Activated CD4-positive, alpha-beta memory T cell treated with anti-CD3 and anti-CD28 coated beads, Interleukin-2, amount 10 ng/mL, durations not matched to agents 7 days and 5 days (primary cell): ENCODE measurements at regions not wholly inside any gene's neighbourhood (a gene's known extent, or its start where the extent isn't known, plus 50 kb on each side); places are given as distances from the start of the nearest gene placed in this dataset.

Source experiments
- CTCF ChIA-PET: fragments of 350-600 bp; sonication (Branson Sonifier 250); formaldehyde crosslinking; loops from one replicate; lab custom pipeline; 2021; ENCODE audit warnings: antibody characterized with exemption, inconsistent platforms; lab: Charles Lee
- POLR2A ChIA-PET: fragments of 350-600 bp; sonication (Branson Sonifier 250); formaldehyde crosslinking; loops from one replicate; lab custom pipeline; 2021; ENCODE audit warnings: antibody characterized with exemption; lab: Charles Lee
- DNase-seq: peaks from one replicate; pipeline ENCODE4 v3.0.0-alpha.2; 2020
- H3K27ac Mint-ChIP-seq: one replicate; pipeline ENCODE4 v1.8.0; 2021; ENCODE audit warnings: mild to moderate bottlenecking, mixed read lengths
- H3K27me3 Mint-ChIP-seq: one replicate; pipeline ENCODE4 v1.8.0; 2021; ENCODE audit warnings: mixed read lengths
- H3K36me3 Mint-ChIP-seq: one replicate; pipeline ENCODE4 v1.8.0; 2021; ENCODE audit warnings: low read depth, mixed read lengths
- H3K4me1 Mint-ChIP-seq: one replicate; pipeline ENCODE4 v1.8.0; 2021; ENCODE audit warnings: mixed read lengths
- H3K4me3 Mint-ChIP-seq: one replicate; pipeline ENCODE4 v1.8.0; 2021; ENCODE audit warnings: mild to moderate bottlenecking, mixed read lengths
- H3K9me3 Mint-ChIP-seq: one replicate; pipeline ENCODE4 v1.8.0; 2021; ENCODE audit warnings: mixed read lengths

- Mint-ChIP-seq H3K4me3 (no peak overlapping the region), H3K27me3 (peaks cover 10% of the 10 kb centered on the region), H3K9me3 (no peaks in the 10 kb centered on the region), H3K27ac (no peak overlapping the region), H3K36me3 (no peaks in the 10 kb centered on the region), H3K4me1 (no peaks in the 10 kb centered on the region)
- DNase-seq: no peak
- CTCF ChIA-PET: no interaction called here
- POLR2A ChIA-PET: no interaction called here
Measured at GRCh38 chr10:113427236-113427735, 125.6 kb upstream of the HABP2 start.

DNA sequence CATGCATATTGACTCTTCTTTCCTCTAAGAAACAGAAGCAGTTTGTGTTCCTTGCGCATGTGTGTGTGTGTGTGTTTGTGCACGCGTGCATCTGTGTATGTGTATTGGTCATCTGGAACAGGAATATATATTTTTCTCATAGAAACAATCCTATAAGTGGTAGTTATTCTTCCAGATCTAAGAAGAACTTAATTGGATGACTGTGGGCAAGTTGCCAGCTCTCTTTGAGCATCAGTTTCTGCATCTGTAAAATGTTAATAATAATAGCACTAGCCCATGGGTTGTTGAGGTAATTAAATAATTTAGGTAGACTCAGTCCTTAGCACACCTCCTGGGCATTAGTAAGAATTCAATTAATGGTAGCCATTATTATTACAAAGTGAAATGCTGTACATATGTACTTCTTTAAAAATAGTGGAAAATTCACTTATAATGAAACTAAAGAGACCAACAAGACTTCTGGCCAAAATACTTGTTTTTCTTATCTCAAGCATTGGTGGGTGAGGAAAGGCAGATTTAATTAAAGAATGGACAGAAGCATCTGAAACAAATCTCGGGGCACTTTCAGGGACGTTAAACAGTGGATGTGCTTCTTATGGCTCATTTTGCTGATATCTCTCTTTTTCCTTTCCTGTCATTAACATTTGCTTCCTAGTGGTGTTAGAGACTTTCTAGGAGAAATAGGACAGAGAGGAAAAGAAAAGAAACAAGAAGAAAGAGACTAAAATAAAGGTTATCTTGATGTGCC is 124.9 kb upstream of the HABP2 start:
- POLR2A ChIA-PET: no interaction called here
- H3K9me3 Mint-ChIP-seq: no peaks in the 10 kb centered on the region
- H3K4me3 Mint-ChIP-seq: no peak overlapping the region
- no peaks in the 10 kb centered on the region for H3K36me3 Mint-ChIP-seq
- H3K27me3 Mint-ChIP-seq: peaks cover 8% of the 10 kb centered on the region
- no peak for DNase-seq
- no peak overlapping the region for H3K27ac Mint-ChIP-seq
- no peaks in the 10 kb centered on the region for H3K4me1 Mint-ChIP-seq
- CTCF ChIA-PET: no interaction called here

GRCh38 chr10:113430634-113431397 is 122.0 kb upstream of the HABP2 start:
- Mint-ChIP-seq H3K4me3 (no peak overlapping the region), H3K27me3 (peaks cover 7% of the 10 kb centered on the region), H3K4me1 (no peaks in the 10 kb centered on the region), H3K36me3 (no peaks in the 10 kb centered on the region), H3K9me3 (no peaks in the 10 kb centered on the region), H3K27ac (no peak overlapping the region)
- CTCF ChIA-PET: no interaction called here
- POLR2A ChIA-PET: no interaction called here
- DNase-seq: no peak

DNA sequence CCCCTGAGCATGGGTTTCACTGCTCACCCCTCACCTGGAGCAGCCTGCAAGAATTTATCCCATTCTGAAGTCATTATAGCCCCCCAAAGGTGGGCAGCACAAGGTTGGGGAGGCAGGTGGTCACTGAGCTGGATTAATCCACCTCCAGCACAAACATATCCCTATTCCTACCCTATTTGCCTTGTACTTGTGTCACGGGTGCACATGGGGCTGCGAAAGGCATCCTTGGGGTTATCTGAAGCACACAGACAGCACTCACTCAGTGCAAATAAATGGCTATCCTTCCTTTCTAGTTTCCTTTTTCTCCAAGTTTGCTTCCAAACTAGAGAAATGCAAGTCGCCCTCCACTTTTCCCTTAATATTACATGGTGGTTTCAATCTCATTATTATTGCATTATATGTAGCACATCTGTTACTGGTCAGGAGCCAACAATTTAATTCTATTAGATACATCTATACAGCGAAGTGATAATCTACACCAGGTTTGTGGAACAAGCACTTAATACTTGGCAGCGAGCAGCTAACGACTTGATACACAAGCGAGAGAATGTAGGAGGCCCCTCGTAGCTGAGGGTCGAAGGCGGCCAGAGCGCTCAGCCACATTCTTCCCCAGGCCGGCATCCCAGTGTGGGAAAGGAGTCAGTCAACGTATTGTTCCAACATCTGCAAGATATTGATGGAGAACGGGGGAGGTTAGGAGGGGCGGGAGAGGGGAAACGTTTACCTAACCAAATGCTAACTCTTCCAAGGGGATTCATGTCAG is 121.3 kb upstream of the HABP2 start:
- Mint-ChIP-seq H3K4me1 (no peaks in the 10 kb centered on the region), H3K27ac (no peak overlapping the region), H3K27me3 (peaks cover 7% of the 10 kb centered on the region), H3K36me3 (no peaks in the 10 kb centered on the region), H3K9me3 (no peaks in the 10 kb centered on the region), H3K4me3 (no peak overlapping the region)
- ChIA-PET POLR2A (no interaction called here), CTCF (no interaction called here)
- no peak for DNase-seq

DNA sequence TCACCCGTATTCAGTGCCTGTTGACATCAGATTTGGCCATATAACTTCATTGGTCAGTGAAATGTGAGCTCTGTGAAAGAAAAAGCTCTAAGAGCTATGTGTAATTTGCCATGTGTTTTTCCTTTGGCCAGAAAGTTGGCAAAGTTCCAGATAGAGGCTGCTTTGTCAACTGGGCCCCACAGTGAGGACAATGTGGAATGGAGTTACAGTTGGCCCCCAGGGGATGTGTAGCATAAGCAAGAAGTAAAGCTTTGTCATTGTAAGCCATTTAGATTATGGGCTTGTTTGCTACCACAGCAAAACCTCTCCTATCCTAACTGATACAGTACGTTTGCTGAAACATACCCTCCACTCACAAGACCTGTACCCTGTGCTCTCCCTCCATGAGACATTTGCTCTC is 119.1 kb upstream of the HABP2 start:
- ChIA-PET POLR2A (no interaction called here), CTCF (no interaction called here)
- DNase-seq: no peak
- Mint-ChIP-seq H3K4me1 (no peaks in the 10 kb centered on the region), H3K36me3 (no peaks in the 10 kb centered on the region), H3K27me3 (peaks cover 7% of the 10 kb centered on the region), H3K4me3 (no peak overlapping the region), H3K27ac (no peak overlapping the region), H3K9me3 (no peaks in the 10 kb centered on the region)

- no peak for DNase-seq
- peaks cover 7% of the 10 kb centered on the region for H3K27me3 Mint-ChIP-seq
- H3K36me3 Mint-ChIP-seq: no peaks in the 10 kb centered on the region
- POLR2A ChIA-PET: no interaction called here
- CTCF ChIA-PET: no interaction called here
- H3K4me3 Mint-ChIP-seq: no peak overlapping the region
- no peak overlapping the region for H3K27ac Mint-ChIP-seq
- H3K9me3 Mint-ChIP-seq: no peaks in the 10 kb centered on the region
- H3K4me1 Mint-ChIP-seq: no peaks in the 10 kb centered on the region
Measured at GRCh38 chr10:113434315-113434714, 118.5 kb upstream of the HABP2 start.

GRCh38 chr10:113434950-113435349 is 117.9 kb upstream of the HABP2 start:
- H3K4me1 Mint-ChIP-seq: no peaks in the 10 kb centered on the region
- no peak overlapping the region for H3K4me3 Mint-ChIP-seq
- no peaks in the 10 kb centered on the region for H3K9me3 Mint-ChIP-seq
- no peak for DNase-seq
- POLR2A ChIA-PET: no interaction called here
- CTCF ChIA-PET: no interaction called here
- H3K36me3 Mint-ChIP-seq: no peaks in the 10 kb centered on the region
- no peak overlapping the region for H3K27ac Mint-ChIP-seq
- H3K27me3 Mint-ChIP-seq: peaks cover 8% of the 10 kb centered on the region

GRCh38 chr10:113435881-113436280 is 117.0 kb upstream of the HABP2 start:
- no peaks in the 10 kb centered on the region for H3K36me3 Mint-ChIP-seq
- H3K4me3 Mint-ChIP-seq: no peak overlapping the region
- no peak overlapping the region for H3K27ac Mint-ChIP-seq
- peaks cover 8% of the 10 kb centered on the region for H3K27me3 Mint-ChIP-seq
- no peaks in the 10 kb centered on the region for H3K9me3 Mint-ChIP-seq
- DNase-seq: no peak
- ChIA-PET POLR2A (no interaction called here), CTCF (no interaction called here)
- H3K4me1 Mint-ChIP-seq: no peaks in the 10 kb centered on the region

DNA sequence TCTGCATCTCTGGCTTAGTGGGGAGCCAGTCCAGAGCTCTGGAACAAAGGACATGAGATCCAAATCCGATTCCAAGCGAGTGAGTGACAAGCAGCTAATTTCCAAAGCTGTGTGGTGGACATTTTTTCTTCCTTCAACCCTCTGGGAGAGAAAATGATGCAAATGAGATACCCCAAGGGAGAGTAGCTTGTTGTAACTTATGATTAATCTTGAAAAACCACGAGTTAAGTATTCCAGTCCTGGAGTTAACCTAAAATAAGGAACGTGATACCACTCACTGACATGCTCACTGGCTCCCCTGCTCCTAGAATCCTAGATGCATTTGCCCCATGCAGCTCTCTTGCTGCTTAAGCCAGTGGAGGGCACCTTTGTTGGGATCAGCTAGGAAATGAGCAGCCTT is 116.0 kb upstream of the HABP2 start:
- ChIA-PET CTCF (no interaction called here), POLR2A (no interaction called here)
- H3K27ac Mint-ChIP-seq: no peak overlapping the region
- no peak overlapping the region for H3K4me3 Mint-ChIP-seq
- peaks cover 10% of the 10 kb centered on the region for H3K27me3 Mint-ChIP-seq
- DNase-seq: no peak
- H3K9me3 Mint-ChIP-seq: no peaks in the 10 kb centered on the region
- H3K36me3 Mint-ChIP-seq: no peaks in the 10 kb centered on the region
- H3K4me1 Mint-ChIP-seq: no peaks in the 10 kb centered on the region

DNA sequence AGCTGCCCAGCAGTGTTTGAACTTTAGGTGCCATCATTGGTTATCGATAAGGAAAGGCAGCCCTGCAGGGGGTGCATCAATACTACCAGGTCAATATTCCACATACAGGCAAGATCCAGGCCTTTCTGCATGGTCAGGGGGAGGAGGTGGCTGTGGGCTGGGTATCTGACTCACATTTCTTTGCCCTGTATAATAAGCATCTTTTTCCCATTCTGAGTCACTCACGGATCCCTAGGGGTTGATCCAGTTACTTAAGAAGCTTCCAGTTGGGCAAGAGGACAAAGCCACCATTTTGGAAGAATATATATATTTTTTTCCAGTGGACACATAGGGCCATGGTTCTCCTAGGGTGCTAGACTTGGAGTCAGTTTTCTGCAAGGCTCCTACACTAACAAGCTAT is 114.2 kb upstream of the HABP2 start:
- ChIA-PET POLR2A (no interaction called here), CTCF (no interaction called here)
- Mint-ChIP-seq H3K27me3 (peaks cover 10% of the 10 kb centered on the region), H3K36me3 (no peaks in the 10 kb centered on the region), H3K4me1 (no peaks in the 10 kb centered on the region), H3K27ac (no peak overlapping the region), H3K4me3 (no peak overlapping the region), H3K9me3 (no peaks in the 10 kb centered on the region)
- DNase-seq: no peak

DNA sequence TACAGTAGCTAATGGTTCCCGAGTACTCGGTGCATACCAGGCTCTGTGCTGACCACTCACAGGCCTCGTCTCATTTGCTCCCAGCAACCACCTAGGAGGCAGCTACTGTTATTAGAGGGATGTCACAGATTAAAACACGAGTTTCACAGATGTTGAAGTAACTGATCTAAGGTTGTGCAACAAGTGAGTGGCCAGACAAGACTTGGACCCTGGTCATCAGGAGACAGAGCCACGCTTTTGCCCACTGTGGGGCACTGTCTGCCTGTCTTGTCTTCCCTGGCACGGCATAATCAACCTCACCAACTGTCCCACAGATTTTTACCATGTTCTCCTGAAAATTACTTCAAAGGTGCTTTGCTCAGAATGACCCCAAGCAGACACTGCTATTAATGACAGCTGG is 111.6 kb upstream of the HABP2 start:
- ChIA-PET CTCF (no interaction called here), POLR2A (no interaction called here)
- H3K4me3 Mint-ChIP-seq: no peak overlapping the region
- no peaks in the 10 kb centered on the region for H3K36me3 Mint-ChIP-seq
- no peaks in the 10 kb centered on the region for H3K4me1 Mint-ChIP-seq
- peaks cover 5% of the 10 kb centered on the region for H3K27me3 Mint-ChIP-seq
- DNase-seq: no peak
- H3K9me3 Mint-ChIP-seq: no peaks in the 10 kb centered on the region
- no peak overlapping the region for H3K27ac Mint-ChIP-seq

- H3K27me3 Mint-ChIP-seq: peaks cover 7% of the 10 kb centered on the region
- ChIA-PET CTCF (no interaction called here), POLR2A (no interaction called here)
- H3K4me3 Mint-ChIP-seq: no peak overlapping the region
- no peak for DNase-seq
- no peaks in the 10 kb centered on the region for H3K36me3 Mint-ChIP-seq
- no peaks in the 10 kb centered on the region for H3K4me1 Mint-ChIP-seq
- H3K9me3 Mint-ChIP-seq: no peaks in the 10 kb centered on the region
- H3K27ac Mint-ChIP-seq: no peak overlapping the region
Measured at GRCh38 chr10:113441686-113442270, 111.1 kb upstream of the HABP2 start.

DNA sequence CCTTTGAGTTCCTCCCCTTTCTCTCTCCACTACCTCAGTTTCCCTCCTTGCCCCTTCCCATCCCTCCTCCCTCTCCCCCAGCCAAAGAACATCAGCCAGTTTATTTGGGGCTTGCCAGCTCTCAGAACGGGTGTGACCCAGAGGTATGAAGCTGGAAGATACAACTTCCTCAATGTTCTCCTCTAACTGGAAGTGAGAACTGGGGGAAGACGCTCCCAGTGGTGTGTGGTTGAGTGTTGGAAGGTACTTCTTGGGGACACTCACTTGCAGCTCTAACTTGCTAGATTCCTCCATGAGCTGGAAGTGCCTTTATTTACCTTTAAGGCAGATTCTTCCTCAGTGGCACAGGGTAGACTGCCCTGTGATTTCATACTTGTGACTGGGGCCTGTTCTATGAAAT is 110.5 kb upstream of the HABP2 start:
- ChIA-PET POLR2A (no interaction called here), CTCF (no interaction called here)
- no peaks in the 10 kb centered on the region for H3K4me1 Mint-ChIP-seq
- DNase-seq: no peak
- H3K27me3 Mint-ChIP-seq: peaks cover 13% of the 10 kb centered on the region
- H3K4me3 Mint-ChIP-seq: no peak overlapping the region
- no peaks in the 10 kb centered on the region for H3K36me3 Mint-ChIP-seq
- no peak overlapping the region for H3K27ac Mint-ChIP-seq
- H3K9me3 Mint-ChIP-seq: no peaks in the 10 kb centered on the region
